Nephron progenitor cell (in vitro differentiated cells): ENCODE measurements at regions not wholly inside any gene's neighbourhood (a gene's known extent, or its start where the extent isn't known, plus 50 kb on each side); places are given as distances from the start of the nearest gene placed in this dataset.

Experiments
- DNase-seq: peaks from one replicate; pipeline ENCODE4 v3.0.0; 2021
- H3K27ac Mint-ChIP-seq: 2 replicates; pipeline ENCODE4 v1.8.0; 2021; ENCODE audit warnings: mild to moderate bottlenecking, moderate library complexity, mixed read lengths
- H3K27me3 Mint-ChIP-seq: 2 replicates; pipeline ENCODE4 v1.8.0; 2021; ENCODE audit warnings: mild to moderate bottlenecking, low read depth, mixed read lengths; ENCODE audit not compliant: poor library complexity
- H3K36me3 Mint-ChIP-seq: 2 replicates; pipeline ENCODE4 v1.8.0; 2021; ENCODE audit warnings: low read depth, mixed read lengths
- H3K4me1 Mint-ChIP-seq: 2 replicates; pipeline ENCODE4 v1.8.0; 2021; ENCODE audit warnings: mixed read lengths
- H3K4me3 Mint-ChIP-seq: 2 replicates; pipeline ENCODE4 v1.8.0; 2021; ENCODE audit warnings: mild to moderate bottlenecking, moderate library complexity, mixed read lengths
- H3K9me3 Mint-ChIP-seq: 2 replicates; pipeline ENCODE4 v1.8.0; 2021; ENCODE audit warnings: mild to moderate bottlenecking, moderate library complexity, mixed read lengths
- TF ChIP-seq, protein P1 (sequence below): fragments of 200-600 bp; sonication (generic); IDR thresholded peaks from 2 replicates; pipeline ENCODE4 v1.5.0; 2021; ENCODE audit warnings: antibody characterized with exemption

DNA sequence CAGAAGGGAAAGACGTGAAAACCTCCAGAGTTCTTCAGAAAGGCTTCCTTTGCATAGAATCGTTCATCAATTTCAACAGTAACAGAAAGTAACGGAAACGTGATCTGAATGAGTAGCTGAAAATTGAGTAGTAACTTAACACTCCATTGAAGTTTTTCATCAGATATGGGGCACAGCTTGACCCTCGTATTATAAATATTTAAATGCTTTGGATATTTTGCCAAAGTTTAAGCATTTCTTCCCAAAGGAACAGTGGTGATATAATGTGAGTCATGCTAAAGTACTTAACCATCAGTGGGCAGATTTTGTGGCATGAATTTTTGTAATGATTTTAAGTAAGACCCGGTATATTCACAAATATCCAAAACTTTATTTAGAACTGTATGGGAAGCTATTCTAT lies 67.4 kb upstream of the ADAMTS19 start:
- H3K9me3 Mint-ChIP-seq: no peaks in the 10 kb centered on the region
- H3K4me1 Mint-ChIP-seq: no peaks in the 10 kb centered on the region
- H3K36me3 Mint-ChIP-seq: no peaks in the 10 kb centered on the region
- DNase-seq: no peak
- no peak overlapping the region for H3K4me3 Mint-ChIP-seq
- TF ChIP-seq, protein P1, sequence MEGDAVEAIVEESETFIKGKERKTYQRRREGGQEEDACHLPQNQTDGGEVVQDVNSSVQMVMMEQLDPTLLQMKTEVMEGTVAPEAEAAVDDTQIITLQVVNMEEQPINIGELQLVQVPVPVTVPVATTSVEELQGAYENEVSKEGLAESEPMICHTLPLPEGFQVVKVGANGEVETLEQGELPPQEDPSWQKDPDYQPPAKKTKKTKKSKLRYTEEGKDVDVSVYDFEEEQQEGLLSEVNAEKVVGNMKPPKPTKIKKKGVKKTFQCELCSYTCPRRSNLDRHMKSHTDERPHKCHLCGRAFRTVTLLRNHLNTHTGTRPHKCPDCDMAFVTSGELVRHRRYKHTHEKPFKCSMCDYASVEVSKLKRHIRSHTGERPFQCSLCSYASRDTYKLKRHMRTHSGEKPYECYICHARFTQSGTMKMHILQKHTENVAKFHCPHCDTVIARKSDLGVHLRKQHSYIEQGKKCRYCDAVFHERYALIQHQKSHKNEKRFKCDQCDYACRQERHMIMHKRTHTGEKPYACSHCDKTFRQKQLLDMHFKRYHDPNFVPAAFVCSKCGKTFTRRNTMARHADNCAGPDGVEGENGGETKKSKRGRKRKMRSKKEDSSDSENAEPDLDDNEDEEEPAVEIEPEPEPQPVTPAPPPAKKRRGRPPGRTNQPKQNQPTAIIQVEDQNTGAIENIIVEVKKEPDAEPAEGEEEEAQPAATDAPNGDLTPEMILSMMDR: no peak
- peaks cover 2% of the 10 kb centered on the region for H3K27me3 Mint-ChIP-seq
- H3K27ac Mint-ChIP-seq: no peak overlapping the region

DNA sequence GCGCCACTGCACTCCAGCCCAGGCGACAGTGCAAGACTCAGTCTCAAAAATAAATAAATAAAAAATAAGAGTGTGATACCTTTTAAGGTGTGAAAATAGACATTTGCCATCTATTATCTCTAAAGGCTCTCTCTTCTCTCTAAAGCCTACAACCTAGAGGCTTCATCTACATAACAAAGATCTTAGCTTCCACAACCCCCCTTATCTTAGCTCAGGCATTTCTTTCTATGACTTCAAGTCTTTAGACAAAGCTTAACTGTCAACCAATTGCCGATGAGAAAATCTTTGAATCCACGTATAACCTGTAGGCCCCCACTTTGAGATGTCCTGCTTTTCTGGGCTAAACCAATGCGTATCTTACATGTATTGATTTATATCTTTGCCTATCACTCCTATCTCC lies 64.9 kb upstream of the ADAMTS19 start:
- H3K27ac Mint-ChIP-seq: no peak overlapping the region
- TF ChIP-seq, protein P1: no peak
- no peaks in the 10 kb centered on the region for H3K36me3 Mint-ChIP-seq
- H3K27me3 Mint-ChIP-seq: peaks cover 2% of the 10 kb centered on the region
- DNase-seq: no peak
- H3K4me1 Mint-ChIP-seq: no peaks in the 10 kb centered on the region
- no peak overlapping the region for H3K4me3 Mint-ChIP-seq
- H3K9me3 Mint-ChIP-seq: no peaks in the 10 kb centered on the region

- Mint-ChIP-seq H3K27ac (no peak overlapping the region), H3K27me3 (peaks cover 2% of the 10 kb centered on the region), H3K4me3 (no peak overlapping the region), H3K9me3 (no peaks in the 10 kb centered on the region), H3K4me1 (no peaks in the 10 kb centered on the region), H3K36me3 (no peaks in the 10 kb centered on the region)
- no peak for DNase-seq
- TF ChIP-seq, protein P1: no peak
These were observed 61.9 kb upstream of the ADAMTS19 start for GRCh38 chr5:129398026-129398678.

GRCh38 chr5:129399069-129399468 lies 61.0 kb upstream of the ADAMTS19 start:
- H3K27me3 Mint-ChIP-seq: peaks cover 2% of the 10 kb centered on the region
- no peaks in the 10 kb centered on the region for H3K36me3 Mint-ChIP-seq
- H3K4me3 Mint-ChIP-seq: no peak overlapping the region
- TF ChIP-seq, protein P1: no peak
- no peaks in the 10 kb centered on the region for H3K9me3 Mint-ChIP-seq
- no peak overlapping the region for H3K27ac Mint-ChIP-seq
- no peak for DNase-seq
- no peaks in the 10 kb centered on the region for H3K4me1 Mint-ChIP-seq

DNA sequence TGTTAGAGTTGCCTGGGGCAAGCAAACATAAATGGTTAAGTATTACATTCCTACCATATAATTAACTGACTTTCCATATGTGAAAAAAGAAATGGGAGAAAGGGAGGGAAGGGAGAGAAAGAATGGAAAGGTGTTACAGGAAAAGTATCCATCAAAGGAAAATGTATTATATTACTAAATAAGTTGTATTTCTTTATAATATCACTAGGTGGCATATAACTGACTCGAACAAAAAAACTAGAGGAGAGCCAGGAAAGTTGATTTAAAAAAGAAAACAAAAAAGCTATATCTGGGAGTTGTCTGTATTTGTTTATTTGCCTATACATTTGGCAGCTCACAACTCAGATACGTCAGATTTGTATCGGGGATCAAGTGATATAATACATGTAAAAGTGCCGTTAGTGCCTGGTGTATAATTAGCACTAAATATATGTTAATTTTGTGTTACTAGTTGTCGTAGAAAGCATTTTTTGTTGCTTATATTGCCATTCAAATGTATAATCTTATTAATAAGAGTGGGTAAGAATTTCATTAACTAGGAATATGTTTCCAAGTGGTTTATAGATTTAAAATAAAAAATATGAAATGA lies 59.6 kb upstream of the ADAMTS19 start:
- Mint-ChIP-seq H3K4me3 (no peak overlapping the region), H3K27me3 (no peaks in the 10 kb centered on the region), H3K9me3 (no peaks in the 10 kb centered on the region), H3K36me3 (no peaks in the 10 kb centered on the region), H3K4me1 (no peaks in the 10 kb centered on the region), H3K27ac (no peak overlapping the region)
- no peak for DNase-seq
- TF ChIP-seq, protein P1: no peak

DNA sequence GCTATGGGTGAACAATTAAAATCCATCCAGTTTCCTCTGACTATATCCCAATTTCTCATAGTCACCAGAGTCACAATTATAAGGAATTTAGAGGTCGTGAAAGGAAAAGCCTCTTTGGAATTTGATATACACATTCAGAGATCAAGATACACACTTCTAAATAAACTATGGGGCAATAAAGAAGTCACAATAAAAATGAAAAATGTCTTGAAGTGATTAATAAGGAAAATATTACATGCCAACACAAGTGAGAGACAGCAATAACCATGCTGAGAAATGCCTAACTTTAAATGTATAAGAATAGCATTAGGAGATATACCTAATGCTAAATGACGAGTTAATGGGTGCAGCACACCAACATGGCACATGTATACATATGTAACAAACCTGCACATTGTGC lies 54.9 kb upstream of the ADAMTS19 start:
- H3K27ac Mint-ChIP-seq: no peak overlapping the region
- TF ChIP-seq, protein P1: no peak
- no peaks in the 10 kb centered on the region for H3K4me1 Mint-ChIP-seq
- H3K27me3 Mint-ChIP-seq: no peaks in the 10 kb centered on the region
- no peak overlapping the region for H3K4me3 Mint-ChIP-seq
- no peak for DNase-seq
- no peaks in the 10 kb centered on the region for H3K36me3 Mint-ChIP-seq
- no peaks in the 10 kb centered on the region for H3K9me3 Mint-ChIP-seq
